Keratinocyte (primary cell): ENCODE measurements at regions not wholly inside any gene's neighbourhood (a gene's known extent, or its start where the extent isn't known, plus 50 kb on each side); places are given as distances from the start of the nearest gene placed in this dataset.

Source experiments
- DNase-seq: peaks from one replicate; pipeline ENCODE4 v3.0.0-alpha.2; 2011; ENCODE audit warnings: low read depth, missing footprints, low spot score
- FAIRE-seq: peaks from 2 replicates; lab custom pipeline; 2011; peaks lifted over from hg19 to GRCh38; lab: Jason Lieb, UNC
- H2AFZ ChIP-seq: 2 replicates; pipeline ENCODE4 v1.6.0; 2012; ENCODE audit warnings: low read length, control low read depth, inconsistent platforms; ENCODE audit not compliant: control insufficient read depth
- H3K27ac ChIP-seq: 2 replicates; pipeline ENCODE4 v1.5.1; 2011; ENCODE audit warnings: low read length; ENCODE audit not compliant: control insufficient read depth, insufficient read depth
- H3K27me3 ChIP-seq: 3 replicates; pipeline ENCODE4 v1.6.0; 2011; ENCODE audit warnings: low read length; ENCODE audit not compliant: control insufficient read depth, insufficient read depth; ENCODE audit errors: extremely low read depth
- H3K36me3 ChIP-seq, 2 experiments: 2 replicates in 1 of 2; 3 replicates in 1 of 2; pipeline ENCODE4 v1.5.1; 2011; ENCODE audit warnings: low read length in 2 of 2, mild to moderate bottlenecking in 1 of 2; ENCODE audit not compliant: control insufficient read depth in 2 of 2, insufficient read depth in 2 of 2; ENCODE audit errors: extremely low read depth in 1 of 2
- H3K4me1 ChIP-seq: 3 replicates; pipeline ENCODE4 v1.5.1; 2011; ENCODE audit warnings: low read length; ENCODE audit not compliant: control insufficient read depth, insufficient read depth; ENCODE audit errors: extremely low read depth
- H3K4me2 ChIP-seq: 3 replicates; pipeline ENCODE4 v1.6.0; 2011; ENCODE audit warnings: low read depth, low read length; ENCODE audit not compliant: control insufficient read depth, insufficient read depth; ENCODE audit errors: extremely low read depth
- H3K4me3 ChIP-seq, 3 experiments: fragments of 200-600 bp in 1 of 3; sonication (generic) in 1 of 3; 2 replicates in 2 of 3; 3 replicates in 1 of 3; pipeline ENCODE4 v1.5.1; 2011 to 2016; ENCODE audit warnings: low read length in 3 of 3, mild to moderate bottlenecking in 3 of 3, control low read depth in 2 of 3, inconsistent platforms in 1 of 3, low read depth in 1 of 3, mixed read lengths in 1 of 3, mixed run types in 1 of 3, moderate library complexity in 1 of 3; ENCODE audit not compliant: control insufficient read depth in 2 of 3, insufficient read depth in 2 of 3; ENCODE audit errors: extremely low read depth in 1 of 3
- H3K79me2 ChIP-seq: 2 replicates; pipeline ENCODE4 v1.6.0; 2012; ENCODE audit warnings: low read length; ENCODE audit not compliant: control insufficient read depth, insufficient read depth
- H3K9ac ChIP-seq: 3 replicates; pipeline ENCODE4 v1.6.0; 2011; ENCODE audit warnings: low read length; ENCODE audit not compliant: control insufficient read depth, insufficient read depth; ENCODE audit errors: extremely low read depth
- H3K9me1 ChIP-seq: 3 replicates; pipeline ENCODE4 v1.6.0; 2011; ENCODE audit warnings: low read length; ENCODE audit not compliant: control insufficient read depth, insufficient read depth; ENCODE audit errors: extremely low read depth
- H3K9me3 ChIP-seq: 2 replicates; pipeline ENCODE4 v1.5.1; 2012; ENCODE audit warnings: low read depth, low read length; ENCODE audit not compliant: control insufficient read depth
- H4K20me1 ChIP-seq: 3 replicates; pipeline ENCODE4 v1.6.0; 2011; ENCODE audit warnings: low read length; ENCODE audit not compliant: control insufficient read depth, insufficient read depth; ENCODE audit errors: extremely low read depth
- EZH2 ChIP-seq: IDR thresholded peaks from one replicate; pipeline ENCODE4 v1.6.1; 2012; ENCODE audit warnings: inconsistent platforms, mild to moderate bottlenecking, low read length, moderate library complexity
- dilution Hi-C: fragments of 300-500 bp; cut with MboI; formaldehyde crosslinking; loops from one replicate; pipeline ENCODE4 v1.7.0; 2020; ENCODE audit warnings: low sequenced_read_pairs; ENCODE audit not compliant: extremely low pct_ligation_motif_present
- TF ChIP-seq, protein P1 (sequence below), 3 experiments: IDR thresholded peaks in 1 of 3; conservative IDR thresholded peaks in 1 of 3; optimal IDR thresholded peaks in 1 of 3; 2 replicates in 2 of 3; 3 replicates in 1 of 3; pipeline versions ENCODE3 to v1.5.1; 2011; ENCODE audit warnings: low read length in 3 of 3, mild to moderate bottlenecking in 3 of 3, moderate library complexity in 2 of 3, control low read depth in 1 of 3, inconsistent platforms in 1 of 3; ENCODE audit not compliant: insufficient read depth in 2 of 3; ENCODE audit errors: extremely low read depth in 1 of 3

DNA sequence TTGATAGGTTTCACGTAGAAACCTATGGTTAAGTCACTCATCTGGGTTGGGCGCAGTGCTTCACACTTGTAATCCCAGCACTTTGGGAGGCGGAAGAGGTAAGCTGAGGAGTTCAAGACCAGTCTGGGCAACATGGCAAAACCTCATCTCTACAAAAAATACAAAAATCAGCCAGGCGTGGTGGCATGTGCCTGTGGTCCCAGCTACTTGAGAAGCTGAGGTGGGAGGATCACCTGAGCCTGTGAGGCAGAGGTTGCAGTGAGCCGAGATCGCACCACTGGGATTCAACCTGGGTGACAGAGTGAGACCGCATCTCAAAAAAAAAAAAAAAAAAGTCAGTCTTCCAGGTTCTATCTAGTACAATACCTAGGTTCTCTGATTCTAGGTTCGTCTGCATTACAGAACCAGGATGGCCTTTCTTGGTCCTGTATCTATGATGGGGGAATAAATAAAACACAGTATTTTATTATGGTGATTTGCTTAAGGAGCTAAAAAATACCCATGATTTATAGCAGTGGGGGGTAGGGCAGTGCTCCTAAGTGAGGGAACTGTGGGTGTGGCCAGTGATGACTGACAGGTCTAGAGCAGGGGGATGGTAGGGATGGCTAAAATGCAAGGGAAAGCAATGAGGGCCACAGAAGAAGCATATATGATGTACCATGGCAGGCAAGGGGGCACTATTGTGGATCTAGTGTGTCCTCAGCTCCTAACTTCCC is 65.5 kb upstream of the NUP160 start:
- no peak for DNase-seq
- no peaks in the 10 kb centered on the region for H3K36me3 ChIP-seq
- H3K79me2 ChIP-seq: no peaks in the 10 kb centered on the region
- H4K20me1 ChIP-seq: no peaks in the 10 kb centered on the region
- H3K9ac ChIP-seq: no peak overlapping the region
- no peak overlapping the region for H3K27ac ChIP-seq
- TF ChIP-seq, protein P1, sequence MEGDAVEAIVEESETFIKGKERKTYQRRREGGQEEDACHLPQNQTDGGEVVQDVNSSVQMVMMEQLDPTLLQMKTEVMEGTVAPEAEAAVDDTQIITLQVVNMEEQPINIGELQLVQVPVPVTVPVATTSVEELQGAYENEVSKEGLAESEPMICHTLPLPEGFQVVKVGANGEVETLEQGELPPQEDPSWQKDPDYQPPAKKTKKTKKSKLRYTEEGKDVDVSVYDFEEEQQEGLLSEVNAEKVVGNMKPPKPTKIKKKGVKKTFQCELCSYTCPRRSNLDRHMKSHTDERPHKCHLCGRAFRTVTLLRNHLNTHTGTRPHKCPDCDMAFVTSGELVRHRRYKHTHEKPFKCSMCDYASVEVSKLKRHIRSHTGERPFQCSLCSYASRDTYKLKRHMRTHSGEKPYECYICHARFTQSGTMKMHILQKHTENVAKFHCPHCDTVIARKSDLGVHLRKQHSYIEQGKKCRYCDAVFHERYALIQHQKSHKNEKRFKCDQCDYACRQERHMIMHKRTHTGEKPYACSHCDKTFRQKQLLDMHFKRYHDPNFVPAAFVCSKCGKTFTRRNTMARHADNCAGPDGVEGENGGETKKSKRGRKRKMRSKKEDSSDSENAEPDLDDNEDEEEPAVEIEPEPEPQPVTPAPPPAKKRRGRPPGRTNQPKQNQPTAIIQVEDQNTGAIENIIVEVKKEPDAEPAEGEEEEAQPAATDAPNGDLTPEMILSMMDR (optimal IDR thresholded peaks at IDR 0.05 in 1 of 3, IDR thresholded peaks at IDR 0.05 in 1 of 3, conservative IDR thresholded peaks at IDR 0.05 in 1 of 3; ENCODE audit: extremely low read depth in 1 of 3, insufficient read depth in 2 of 3, low read length in 3 of 3): no peak
- H3K4me3 ChIP-seq: no peak overlapping the region
- H3K9me1 ChIP-seq: no peaks in the 10 kb centered on the region
- dilution Hi-C loops: no loop called here
- H2AFZ ChIP-seq: no peak overlapping the region
- H3K27me3 ChIP-seq: no peaks in the 10 kb centered on the region
- peaks cover 3% of the 10 kb centered on the region for H3K4me1 ChIP-seq
- H3K4me2 ChIP-seq: no peak overlapping the region
- no peak for FAIRE-seq
- H3K9me3 ChIP-seq: no peaks in the 10 kb centered on the region

DNA sequence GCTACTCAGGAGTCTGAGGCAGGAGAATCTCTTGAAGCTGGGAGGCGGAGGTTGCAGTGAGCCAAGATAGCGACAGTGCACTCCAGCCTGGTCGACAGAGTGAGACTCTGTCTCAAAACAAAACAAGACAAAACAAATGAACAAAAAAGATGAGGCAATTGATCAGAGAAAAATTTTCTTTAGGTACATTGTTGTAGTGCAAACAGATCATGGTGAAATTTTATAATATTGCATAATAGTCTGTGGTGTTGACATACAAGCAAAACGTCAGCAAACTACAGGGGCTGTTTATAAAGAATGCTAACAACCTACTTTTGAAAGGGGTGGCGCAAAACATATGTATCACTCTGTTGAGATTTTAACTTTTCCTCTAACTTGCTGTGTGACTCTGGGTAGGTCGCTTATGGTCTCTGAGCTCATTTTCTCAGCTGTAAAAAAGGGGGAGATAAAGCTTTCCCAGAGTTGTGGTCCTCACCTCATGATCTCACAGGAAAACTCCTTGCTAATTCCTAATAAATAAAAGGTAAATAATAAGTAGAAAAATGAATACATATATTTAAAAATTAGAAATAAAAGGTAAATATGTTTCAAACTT is 64.8 kb upstream of the NUP160 start:
- no peaks in the 10 kb centered on the region for H3K9me1 ChIP-seq
- no peaks in the 10 kb centered on the region for H3K79me2 ChIP-seq
- FAIRE-seq (no peak), DNase-seq (no peak)
- H3K4me3 ChIP-seq: no peak overlapping the region
- H3K36me3 ChIP-seq: no peaks in the 10 kb centered on the region
- H4K20me1 ChIP-seq: no peaks in the 10 kb centered on the region
- H3K4me2 ChIP-seq: no peak overlapping the region
- H3K27ac ChIP-seq: no peak overlapping the region
- dilution Hi-C loops: no loop called here
- no peaks in the 10 kb centered on the region for H3K9me3 ChIP-seq
- H3K4me1 ChIP-seq: peaks cover 3% of the 10 kb centered on the region
- no peaks in the 10 kb centered on the region for H3K27me3 ChIP-seq
- no peak overlapping the region for H2AFZ ChIP-seq
- TF ChIP-seq, protein P1 (optimal IDR thresholded peaks at IDR 0.05 in 1 of 3, IDR thresholded peaks at IDR 0.05 in 1 of 3, conservative IDR thresholded peaks at IDR 0.05 in 1 of 3; ENCODE audit: extremely low read depth in 1 of 3, insufficient read depth in 2 of 3, low read length in 3 of 3): no peak
- TF ChIP-seq EZH2: no peak
- no peak overlapping the region for H3K9ac ChIP-seq
